GM21381 (cell line): ENCODE measurements at regions not wholly inside any gene's neighbourhood (a gene's known extent, or its start where the extent isn't known, plus 50 kb on each side); places are given as distances from the start of the nearest gene placed in this dataset.

Source experiments
- ATAC-seq: cut with Tn5 transposase; IDR thresholded peaks from one replicate; pipeline ENCODE4 v1.9.1; 2021; ENCODE audit warnings: mild to moderate bottlenecking, moderate library complexity; ENCODE audit not compliant: unreplicated experiment

GRCh38 chr16:64543441-64543840 is 578.4 kb downstream of the CDH11 start:
- no peak for ATAC-seq

GRCh38 chr16:64543031-64543430 is 578.8 kb downstream of the CDH11 start:
- no peak for ATAC-seq

GRCh38 chr16:64542152-64542551 is 579.7 kb downstream of the CDH11 start:
- no peak for ATAC-seq

- ATAC-seq, result no peak
Measured at GRCh38 chr16:64541621-64542020, 580.2 kb downstream of the CDH11 start.

GRCh38 chr16:64540434-64540833 is 581.4 kb downstream of the CDH11 start:
- ATAC-seq, result no peak

GRCh38 chr16:64539811-64540371 is 582.0 kb downstream of the CDH11 start:
- ATAC-seq, result no peak

- no peak for ATAC-seq
Measured at GRCh38 chr16:64534180-64534780, 587.6 kb downstream of the CDH11 start.

GRCh38 chr16:64532691-64533090 is 589.2 kb downstream of the CDH11 start:
- ATAC-seq, result no peak

- ATAC-seq, result no peak
Measured at GRCh38 chr16:64532117-64532516, 589.7 kb downstream of the CDH11 start.

GRCh38 chr16:64531401-64531800 is 590.5 kb downstream of the CDH11 start:
- ATAC-seq, result no peak

GRCh38 chr16:64522548-64522947 is 599.3 kb downstream of the CDH11 start:
- ATAC-seq, result no peak

- no peak for ATAC-seq
Measured at GRCh38 chr16:64513871-64514270, 608.0 kb downstream of the CDH11 start.

GRCh38 chr16:64507240-64508024 is 614.4 kb downstream of the CDH11 start:
- no peak for ATAC-seq

GRCh38 chr16:64499211-64499610 is 622.7 kb downstream of the CDH11 start:
- no peak for ATAC-seq

- no peak for ATAC-seq
Measured at GRCh38 chr16:64498363-64498762, 623.5 kb downstream of the CDH11 start.

- no peak for ATAC-seq
Measured at GRCh38 chr16:64493709-64494108, 628.2 kb downstream of the CDH11 start.

GRCh38 chr16:64489449-64489848 is 632.4 kb downstream of the CDH11 start:
- ATAC-seq, result no peak

- ATAC-seq, result no peak
Measured at GRCh38 chr16:64486561-64486960, 635.3 kb downstream of the CDH11 start.

- ATAC-seq, result no peak
Measured at GRCh38 chr16:64481497-64481896, 640.4 kb downstream of the CDH11 start.

- ATAC-seq, result no peak
Measured at GRCh38 chr16:64478252-64478906, 643.5 kb downstream of the CDH11 start.

GRCh38 chr16:64475627-64476351 is 646.1 kb downstream of the CDH11 start:
- no peak for ATAC-seq
